Ammon's horn (tissue), 1 donor: ENCODE measurements at regions not wholly inside any gene's neighbourhood (a gene's known extent, or its start where the extent isn't known, plus 50 kb on each side); places are given as distances from the start of the nearest gene placed in this dataset.
A peak's percentile ranks its signal among the peaks of the same experiment; 100 is the strongest.
"Not testable (repeated sequence)": the region's sequence is repeated elsewhere in the genome, so short reads cannot be mapped to it uniquely, and the experiment has no call there.

ENCODE experiments used
- DNase-seq: peaks from one replicate; pipeline ENCODE4 v3.0.0-alpha.2; 2016; ENCODE audit warnings: low spot score

- DNase-seq: peak; percentile 2
These were observed 852.1 kb upstream of the LRRC4C start for GRCh38 chr11:42311514-42311913.

- no peak for DNase-seq
These were observed 852.5 kb upstream of the LRRC4C start for GRCh38 chr11:42311944-42312343.

GRCh38 chr11:42315267-42315666, 855.8 kb upstream of the LRRC4C start:
- no peak for DNase-seq

GRCh38 chr11:42315846-42316245, 856.4 kb upstream of the LRRC4C start:
- no peak for DNase-seq

- no peak for DNase-seq
These were observed 860.5 kb upstream of the LRRC4C start for GRCh38 chr11:42319921-42320320.

GRCh38 chr11:42329929-42330565, 870.6 kb upstream of the LRRC4C start:
- DNase-seq: no peak

- peak; percentile 10 for DNase-seq
These were observed 878.5 kb upstream of the LRRC4C start for GRCh38 chr11:42337786-42338455.

GRCh38 chr11:42344204-42344792, 884.8 kb upstream of the LRRC4C start:
- DNase-seq: no peak

GRCh38 chr11:42345933-42346332, 886.5 kb upstream of the LRRC4C start:
- no peak for DNase-seq

GRCh38 chr11:42363701-42364100, 904.2 kb upstream of the LRRC4C start:
- no peak for DNase-seq

GRCh38 chr11:42390116-42390515, 921.7 kb upstream of the API5 start:
- DNase-seq: no peak

- no peak for DNase-seq
These were observed 914.3 kb upstream of the API5 start for GRCh38 chr11:42397483-42397882.

- DNase-seq: peak; percentile 76
These were observed 904.5 kb upstream of the API5 start for GRCh38 chr11:42407341-42407740.

- DNase-seq: peak; percentile 28
These were observed 901.4 kb upstream of the API5 start for GRCh38 chr11:42410251-42410955.

GRCh38 chr11:42412590-42412989, 899.2 kb upstream of the API5 start:
- no peak for DNase-seq

GRCh38 chr11:42417691-42418090, 894.1 kb upstream of the API5 start:
- no peak for DNase-seq

GRCh38 chr11:42422090-42422489, 889.7 kb upstream of the API5 start:
- DNase-seq: no peak

- DNase-seq: not testable (repeated sequence)
These were observed 876.9 kb upstream of the API5 start for GRCh38 chr11:42434911-42435310.

- no peak for DNase-seq
These were observed 867.4 kb upstream of the API5 start for GRCh38 chr11:42444406-42444805.

- no peak for DNase-seq
These were observed 849.1 kb upstream of the API5 start for GRCh38 chr11:42462558-42463310.

- no peak for DNase-seq
These were observed 846.2 kb upstream of the API5 start for GRCh38 chr11:42465623-42466022.

GRCh38 chr11:42473106-42473505, 838.7 kb upstream of the API5 start:
- DNase-seq: no peak
